H1 (cell line): ENCODE measurements at regions not wholly inside any gene's neighbourhood (a gene's known extent, or its start where the extent isn't known, plus 50 kb on each side); places are given as distances from the start of the nearest gene placed in this dataset.

ENCODE experiments used
- CTCF ChIA-PET: fragments of 300-600 bp; sonication (Branson Sonifier 250); formaldehyde crosslinking; loops from one replicate; lab custom pipeline; 2021; ENCODE audit not compliant: partially characterized antibody; lab: Charles Lee
- POLR2A ChIA-PET: fragments of 300-600 bp; sonication (Branson Sonifier 250); formaldehyde crosslinking; loops from one replicate; lab custom pipeline; 2021; ENCODE audit warnings: inconsistent platforms; ENCODE audit not compliant: partially characterized antibody; lab: Charles Lee
- DNase-seq, 2 experiments: peaks; one replicate each; pipeline versions ENCODE4 v3.0.0 to v3.0.0-alpha.2; 2010 to 2022; ENCODE audit warnings: low spot score in 2 of 2, low read depth in 1 of 2, mixed read lengths in 1 of 2
- FAIRE-seq: peaks from 2 replicates; lab custom pipeline; 2011; peaks lifted over from hg19 to GRCh38; lab: Jason Lieb, UNC
- H2AFZ ChIP-seq: 2 replicates; pipeline ENCODE4 v1.8.1; 2012; ENCODE audit warnings: low read length, inconsistent platforms
- H2AK5ac ChIP-seq: 2 replicates; pipeline ENCODE4 v1.6.1; 2013; ENCODE audit warnings: low read depth, low read length
- H2BK120ac ChIP-seq: replicated peaks from 2 replicates; pipeline ENCODE3; 2013; ENCODE audit warnings: low read depth, low read length, inconsistent platforms
- H2BK12ac ChIP-seq: 2 replicates; pipeline ENCODE4 v1.6.1; 2013; ENCODE audit warnings: low read depth, low read length
- H2BK15ac ChIP-seq: 2 replicates; pipeline ENCODE4 v1.6.1; 2013; ENCODE audit warnings: low read length
- H2BK20ac ChIP-seq: 2 replicates; pipeline ENCODE4 v1.6.1; 2013; ENCODE audit warnings: low read length
- H2BK5ac ChIP-seq: 2 replicates; pipeline ENCODE4 v1.6.1; 2013; ENCODE audit warnings: low read depth, low read length
- H3K14ac ChIP-seq: 2 replicates; pipeline ENCODE4 v1.6.1; 2013; ENCODE audit warnings: inconsistent platforms; ENCODE audit not compliant: insufficient read length
- H3K18ac ChIP-seq: 2 replicates; pipeline ENCODE4 v1.6.1; 2013; ENCODE audit warnings: low read length; ENCODE audit errors: extremely low read depth
- H3K23ac ChIP-seq: 2 replicates; pipeline ENCODE4 v1.6.1; 2013; ENCODE audit warnings: inconsistent platforms; ENCODE audit not compliant: insufficient read length
- H3K23me2 ChIP-seq: 2 replicates; pipeline ENCODE4 v1.6.1; 2013; ENCODE audit warnings: low read depth, low read length
- H3K27ac ChIP-seq: 2 replicates; pipeline ENCODE4 v1.6.1; 2011; ENCODE audit warnings: low read depth, low read length, inconsistent platforms
- H3K27me3 ChIP-seq, 4 experiments: replicated peaks in 1 of 4; 1 replicate in 1 of 4; 2 replicates in 3 of 4; pipeline versions ENCODE4 v1.6.1 to v1.8.1; 2011 to 2013; ENCODE audit warnings: low read length in 3 of 4, mild to moderate bottlenecking in 3 of 4, inconsistent platforms in 2 of 4, mixed read lengths in 2 of 4, moderate library complexity in 1 of 4; ENCODE audit not compliant: control insufficient read depth in 3 of 4, insufficient read depth in 3 of 4; ENCODE audit errors: extremely low read depth in 1 of 4
- H3K36me3 ChIP-seq, 4 experiments: 2 replicates each; pipeline versions ENCODE4 v1.6.1 to v1.8.1; 2011 to 2013; ENCODE audit warnings: mild to moderate bottlenecking in 4 of 4, low read length in 3 of 4, moderate library complexity in 2 of 4, control low read depth in 1 of 4, inconsistent platforms in 1 of 4; ENCODE audit not compliant: insufficient read depth in 4 of 4, control insufficient read depth in 2 of 4
- H3K4ac ChIP-seq: replicated peaks from 2 replicates; pipeline ENCODE3; 2013; ENCODE audit warnings: low read length, low read depth, mixed read lengths, inconsistent platforms; ENCODE audit not compliant: insufficient read length
- H3K4me1 ChIP-seq, 4 experiments: replicated peaks in 1 of 4; 1 replicate in 1 of 4; 2 replicates in 3 of 4; pipeline versions ENCODE4 v1.6.1 to v1.8.1; 2011 to 2013; ENCODE audit warnings: low read length in 3 of 4, inconsistent platforms in 2 of 4, mixed read lengths in 1 of 4; ENCODE audit not compliant: insufficient read depth in 4 of 4, control insufficient read depth in 3 of 4
- H3K4me2 ChIP-seq, 2 experiments: 2 replicates each; pipeline versions ENCODE4 v1.6.1 to v1.8.1; 2011 to 2013; ENCODE audit warnings: low read depth in 2 of 2, low read length in 2 of 2, control low read depth in 1 of 2, inconsistent platforms in 1 of 2, mild to moderate bottlenecking in 1 of 2; ENCODE audit not compliant: insufficient read depth in 1 of 2
- H3K4me3 ChIP-seq, 4 experiments: fragments of 200-600, 300-600 bp in 1 of 4; sonication (generic), shearing (Covaris generic), sonication (Bioruptor Twin) in 1 of 4; 2 replicates each; pipeline versions ENCODE4 v1.5.1 to v1.8.1; 2011 to 2016; ENCODE audit warnings: low read length in 4 of 4, low read depth in 3 of 4, control low read depth in 2 of 4, inconsistent platforms in 2 of 4, mild to moderate bottlenecking in 2 of 4, mixed read lengths in 1 of 4, moderate library complexity in 1 of 4; ENCODE audit not compliant: insufficient read depth in 2 of 4; ENCODE audit errors: extremely low read depth in 1 of 4
- H3K56ac ChIP-seq: replicated peaks from 2 replicates; pipeline ENCODE3; 2013; ENCODE audit warnings: low read depth, mild to moderate bottlenecking, mixed read lengths, low read length, inconsistent platforms; ENCODE audit not compliant: insufficient read length
- H3K79me1 ChIP-seq: 2 replicates; pipeline ENCODE4 v1.6.1; 2013; ENCODE audit warnings: low read depth, low read length, control low read depth
- H3K79me2 ChIP-seq, 2 experiments: 2 replicates each; pipeline versions ENCODE4 v1.6.1 to v1.8.1; 2012 to 2013; ENCODE audit warnings: low read length in 2 of 2, mild to moderate bottlenecking in 2 of 2, inconsistent platforms in 1 of 2; ENCODE audit not compliant: insufficient read depth in 2 of 2, control insufficient read depth in 1 of 2
- H3K9ac ChIP-seq, 4 experiments: replicated peaks in 1 of 4; 1 replicate in 1 of 4; 2 replicates in 3 of 4; pipeline versions ENCODE4 v1.6.1 to v1.8.1; 2011 to 2013; ENCODE audit warnings: low read depth in 3 of 4, low read length in 3 of 4, control low read depth in 2 of 4, mild to moderate bottlenecking in 2 of 4, moderate library complexity in 2 of 4, inconsistent platforms in 1 of 4; ENCODE audit errors: extremely low read depth in 1 of 4
- H3K9me3 ChIP-seq, 2 experiments: 2 replicates each; pipeline versions ENCODE4 v1.6.1 to v1.8.1; 2012 to 2013; ENCODE audit warnings: mild to moderate bottlenecking in 2 of 2, moderate library complexity in 2 of 2, control low read depth in 1 of 2, inconsistent platforms in 1 of 2, low read depth in 1 of 2, low read length in 1 of 2, mixed read lengths in 1 of 2; ENCODE audit not compliant: insufficient read depth in 2 of 2
- H4K20me1 ChIP-seq, 2 experiments: replicated peaks in 1 of 2; 2 replicates each; pipeline versions ENCODE3 to v1.8.1; 2011 to 2013; ENCODE audit warnings: inconsistent platforms in 2 of 2, low read length in 2 of 2, mild to moderate bottlenecking in 1 of 2; ENCODE audit not compliant: insufficient read depth in 2 of 2, control insufficient read depth in 1 of 2
- H4K5ac ChIP-seq: 2 replicates; pipeline ENCODE4 v1.6.1; 2013; ENCODE audit warnings: low read length, low read depth, mixed read lengths, inconsistent platforms; ENCODE audit not compliant: insufficient read length
- H4K8ac ChIP-seq: 2 replicates; pipeline ENCODE4 v1.8.0; 2013; ENCODE audit warnings: mild to moderate bottlenecking, moderate library complexity, low read length, inconsistent platforms; ENCODE audit not compliant: insufficient read depth; ENCODE audit errors: extremely low read depth
- H4K91ac ChIP-seq: replicated peaks from 2 replicates; pipeline ENCODE3; 2013; ENCODE audit warnings: low read length, mixed read lengths, inconsistent platforms; ENCODE audit not compliant: insufficient read length
- WGBS, 2 experiments: shearing (Covaris generic) in 1 of 2; methylation state at CpG; one replicate each; pipeline versions ENCODE4 v1.1.6 to v1.1.7; 2013 to 2015; ENCODE audit warnings: low lambda C conversion rate in 2 of 2, mixed read lengths in 2 of 2, inconsistent platforms in 1 of 2, low coverage in 1 of 2, missing lambda C conversion rate in 1 of 2; ENCODE audit not compliant: insufficient replicate concordance in 2 of 2, insufficient coverage in 1 of 2, insufficient read length in 1 of 2; ENCODE audit errors: extremely low coverage in 1 of 2, missing lambda C conversion rate in 1 of 2; 5-methylcytosine and 5-hydroxymethylcytosine counted together
- TF ChIP-seq, protein P1 (sequence below): fragments of 300-600 bp; sonication (generic); IDR thresholded peaks from 2 replicates; pipeline ENCODE4 v1.7.1; 2012; ENCODE audit warnings: low read length, moderate library complexity, mild to moderate bottlenecking, inconsistent platforms; ENCODE audit not compliant: insufficient replicate concordance

DNA sequence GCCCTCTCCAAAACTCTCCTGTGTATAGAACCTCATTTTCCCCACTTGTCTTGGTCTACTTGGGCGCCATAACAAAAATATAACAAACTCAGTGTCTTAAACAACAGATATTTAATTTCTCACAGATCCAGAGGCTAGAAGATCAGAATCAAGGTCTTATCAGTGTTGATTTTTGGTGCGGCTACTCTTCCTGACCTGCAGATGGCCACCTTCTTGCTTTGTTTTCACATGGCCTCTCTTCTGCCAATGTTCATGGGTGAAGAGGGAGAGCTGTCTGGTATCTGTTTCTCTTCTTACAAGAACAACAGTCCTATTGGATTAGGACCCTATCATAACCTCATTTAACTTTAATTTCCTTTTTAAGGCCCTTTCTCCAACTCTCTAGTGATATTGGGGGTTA, 177.3 kb downstream of the PABPC4L start:
- no peak overlapping the region for H4K5ac ChIP-seq
- no peaks in the 10 kb centered on the region for H3K79me2 ChIP-seq
- ChIA-PET POLR2A (no interaction called here), CTCF (interaction anchor here (0.9 to 1.7 kb wide), 13 partner anchors 8 to 550 kb away, joined by 3 to 7 read pairs (median 3); no protein-coding TSS in a partner anchor)
- H4K20me1 ChIP-seq: no peaks in the 10 kb centered on the region
- H2BK5ac ChIP-seq: no peak overlapping the region
- no peak overlapping the region for H2AFZ ChIP-seq
- H4K91ac ChIP-seq: no peak overlapping the region
- H3K4me3 ChIP-seq: no peak overlapping the region
- no peak for DNase-seq
- no peak overlapping the region for H2BK20ac ChIP-seq
- H2BK12ac ChIP-seq: no peak overlapping the region
- H3K14ac ChIP-seq: no peak overlapping the region
- no peak overlapping the region for H3K56ac ChIP-seq
- H3K79me1 ChIP-seq: no peaks in the 10 kb centered on the region
- H3K23me2 ChIP-seq: no peaks in the 10 kb centered on the region
- H3K4me2 ChIP-seq: no peak overlapping the region
- H3K4ac ChIP-seq: no peak overlapping the region
- H4K8ac ChIP-seq: no peak overlapping the region
- no peaks in the 10 kb centered on the region for H3K27me3 ChIP-seq
- no peak overlapping the region for H3K9ac ChIP-seq
- no peak overlapping the region for H2AK5ac ChIP-seq
- H2BK120ac ChIP-seq: no peak overlapping the region
- H3K23ac ChIP-seq: no peak overlapping the region
- H2BK15ac ChIP-seq: no peak overlapping the region
- WGBS, 2 experiments: 81% methylated on average over 2 of the region's 2 CpGs; no CpG with 5 or more reads in 1 of the 2 experiments
- no peaks in the 10 kb centered on the region for H3K36me3 ChIP-seq
- no peak overlapping the region for H3K27ac ChIP-seq
- no peaks in the 10 kb centered on the region for H3K9me3 ChIP-seq
- FAIRE-seq: peak; percentile 36
- no peaks in the 10 kb centered on the region for H3K4me1 ChIP-seq
- H3K18ac ChIP-seq: no peak overlapping the region
- TF ChIP-seq, protein P1, sequence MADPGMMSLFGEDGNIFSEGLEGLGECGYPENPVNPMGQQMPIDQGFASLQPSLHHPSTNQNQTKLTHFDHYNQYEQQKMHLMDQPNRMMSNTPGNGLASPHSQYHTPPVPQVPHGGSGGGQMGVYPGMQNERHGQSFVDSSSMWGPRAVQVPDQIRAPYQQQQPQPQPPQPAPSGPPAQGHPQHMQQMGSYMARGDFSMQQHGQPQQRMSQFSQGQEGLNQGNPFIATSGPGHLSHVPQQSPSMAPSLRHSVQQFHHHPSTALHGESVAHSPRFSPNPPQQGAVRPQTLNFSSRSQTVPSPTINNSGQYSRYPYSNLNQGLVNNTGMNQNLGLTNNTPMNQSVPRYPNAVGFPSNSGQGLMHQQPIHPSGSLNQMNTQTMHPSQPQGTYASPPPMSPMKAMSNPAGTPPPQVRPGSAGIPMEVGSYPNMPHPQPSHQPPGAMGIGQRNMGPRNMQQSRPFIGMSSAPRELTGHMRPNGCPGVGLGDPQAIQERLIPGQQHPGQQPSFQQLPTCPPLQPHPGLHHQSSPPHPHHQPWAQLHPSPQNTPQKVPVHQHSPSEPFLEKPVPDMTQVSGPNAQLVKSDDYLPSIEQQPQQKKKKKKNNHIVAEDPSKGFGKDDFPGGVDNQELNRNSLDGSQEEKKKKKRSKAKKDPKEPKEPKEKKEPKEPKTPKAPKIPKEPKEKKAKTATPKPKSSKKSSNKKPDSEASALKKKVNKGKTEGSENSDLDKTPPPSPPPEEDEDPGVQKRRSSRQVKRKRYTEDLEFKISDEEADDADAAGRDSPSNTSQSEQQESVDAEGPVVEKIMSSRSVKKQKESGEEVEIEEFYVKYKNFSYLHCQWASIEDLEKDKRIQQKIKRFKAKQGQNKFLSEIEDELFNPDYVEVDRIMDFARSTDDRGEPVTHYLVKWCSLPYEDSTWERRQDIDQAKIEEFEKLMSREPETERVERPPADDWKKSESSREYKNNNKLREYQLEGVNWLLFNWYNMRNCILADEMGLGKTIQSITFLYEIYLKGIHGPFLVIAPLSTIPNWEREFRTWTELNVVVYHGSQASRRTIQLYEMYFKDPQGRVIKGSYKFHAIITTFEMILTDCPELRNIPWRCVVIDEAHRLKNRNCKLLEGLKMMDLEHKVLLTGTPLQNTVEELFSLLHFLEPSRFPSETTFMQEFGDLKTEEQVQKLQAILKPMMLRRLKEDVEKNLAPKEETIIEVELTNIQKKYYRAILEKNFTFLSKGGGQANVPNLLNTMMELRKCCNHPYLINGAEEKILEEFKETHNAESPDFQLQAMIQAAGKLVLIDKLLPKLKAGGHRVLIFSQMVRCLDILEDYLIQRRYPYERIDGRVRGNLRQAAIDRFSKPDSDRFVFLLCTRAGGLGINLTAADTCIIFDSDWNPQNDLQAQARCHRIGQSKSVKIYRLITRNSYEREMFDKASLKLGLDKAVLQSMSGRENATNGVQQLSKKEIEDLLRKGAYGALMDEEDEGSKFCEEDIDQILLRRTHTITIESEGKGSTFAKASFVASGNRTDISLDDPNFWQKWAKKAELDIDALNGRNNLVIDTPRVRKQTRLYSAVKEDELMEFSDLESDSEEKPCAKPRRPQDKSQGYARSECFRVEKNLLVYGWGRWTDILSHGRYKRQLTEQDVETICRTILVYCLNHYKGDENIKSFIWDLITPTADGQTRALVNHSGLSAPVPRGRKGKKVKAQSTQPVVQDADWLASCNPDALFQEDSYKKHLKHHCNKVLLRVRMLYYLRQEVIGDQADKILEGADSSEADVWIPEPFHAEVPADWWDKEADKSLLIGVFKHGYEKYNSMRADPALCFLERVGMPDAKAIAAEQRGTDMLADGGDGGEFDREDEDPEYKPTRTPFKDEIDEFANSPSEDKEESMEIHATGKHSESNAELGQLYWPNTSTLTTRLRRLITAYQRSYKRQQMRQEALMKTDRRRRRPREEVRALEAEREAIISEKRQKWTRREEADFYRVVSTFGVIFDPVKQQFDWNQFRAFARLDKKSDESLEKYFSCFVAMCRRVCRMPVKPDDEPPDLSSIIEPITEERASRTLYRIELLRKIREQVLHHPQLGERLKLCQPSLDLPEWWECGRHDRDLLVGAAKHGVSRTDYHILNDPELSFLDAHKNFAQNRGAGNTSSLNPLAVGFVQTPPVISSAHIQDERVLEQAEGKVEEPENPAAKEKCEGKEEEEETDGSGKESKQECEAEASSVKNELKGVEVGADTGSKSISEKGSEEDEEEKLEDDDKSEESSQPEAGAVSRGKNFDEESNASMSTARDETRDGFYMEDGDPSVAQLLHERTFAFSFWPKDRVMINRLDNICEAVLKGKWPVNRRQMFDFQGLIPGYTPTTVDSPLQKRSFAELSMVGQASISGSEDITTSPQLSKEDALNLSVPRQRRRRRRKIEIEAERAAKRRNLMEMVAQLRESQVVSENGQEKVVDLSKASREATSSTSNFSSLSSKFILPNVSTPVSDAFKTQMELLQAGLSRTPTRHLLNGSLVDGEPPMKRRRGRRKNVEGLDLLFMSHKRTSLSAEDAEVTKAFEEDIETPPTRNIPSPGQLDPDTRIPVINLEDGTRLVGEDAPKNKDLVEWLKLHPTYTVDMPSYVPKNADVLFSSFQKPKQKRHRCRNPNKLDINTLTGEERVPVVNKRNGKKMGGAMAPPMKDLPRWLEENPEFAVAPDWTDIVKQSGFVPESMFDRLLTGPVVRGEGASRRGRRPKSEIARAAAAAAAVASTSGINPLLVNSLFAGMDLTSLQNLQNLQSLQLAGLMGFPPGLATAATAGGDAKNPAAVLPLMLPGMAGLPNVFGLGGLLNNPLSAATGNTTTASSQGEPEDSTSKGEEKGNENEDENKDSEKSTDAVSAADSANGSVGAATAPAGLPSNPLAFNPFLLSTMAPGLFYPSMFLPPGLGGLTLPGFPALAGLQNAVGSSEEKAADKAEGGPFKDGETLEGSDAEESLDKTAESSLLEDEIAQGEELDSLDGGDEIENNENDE: no peak
